CD14-positive monocyte (primary cell): ENCODE measurements at regions not wholly inside any gene's neighbourhood (a gene's known extent, or its start where the extent isn't known, plus 50 kb on each side); places are given as distances from the start of the nearest gene placed in this dataset.

ENCODE experiments used
- DNase-seq, 3 donors: peaks; one replicate each; pipeline ENCODE4 v3.0.0-alpha.2; 2011 to 2022
- H2AFZ ChIP-seq: 2 replicates; pipeline ENCODE4 v1.6.0; 2012; ENCODE audit warnings: mild to moderate bottlenecking, low read depth, low read length, inconsistent platforms; ENCODE audit not compliant: insufficient read depth, poor library complexity, severe bottlenecking
- H3K27ac ChIP-seq, 2 donors: 1 replicate in 1 of 2; 2 replicates in 1 of 2; pipeline ENCODE4 v1.5.1; 2012 to 2013; ENCODE audit warnings: low read length in 2 of 2, control low read depth in 1 of 2, inconsistent platforms in 1 of 2, low read depth in 1 of 2, mild to moderate bottlenecking in 1 of 2
- H3K27me3 ChIP-seq, 2 donors: one replicate each; pipeline versions ENCODE4 v1.6.0 to v1.6.1; 2011 to 2013; ENCODE audit warnings: low read length in 2 of 2; ENCODE audit not compliant: control insufficient read depth in 2 of 2, insufficient read depth in 2 of 2
- H3K36me3 ChIP-seq, 2 donors: replicated peaks in 1 of 2; 1 replicate in 1 of 2; 2 replicates in 1 of 2; pipeline versions ENCODE4 v1.5.1 to v1.6.1; 2012 to 2013; ENCODE audit warnings: low read length in 2 of 2, control low read depth in 1 of 2, inconsistent platforms in 1 of 2, mild to moderate bottlenecking in 1 of 2; ENCODE audit not compliant: insufficient read depth in 2 of 2, control insufficient read depth in 1 of 2
- H3K4me1 ChIP-seq, 2 donors: 1 replicate in 1 of 2; 2 replicates in 1 of 2; pipeline versions ENCODE4 v1.5.1 to v1.6.1; 2012 to 2013; ENCODE audit warnings: low read length in 2 of 2, control low read depth in 1 of 2, inconsistent platforms in 1 of 2, mild to moderate bottlenecking in 1 of 2, moderate library complexity in 1 of 2; ENCODE audit not compliant: insufficient read depth in 2 of 2, control insufficient read depth in 1 of 2
- H3K4me2 ChIP-seq: replicated peaks from 2 replicates; pipeline ENCODE3; 2012; ENCODE audit warnings: low read length, moderate library complexity, mild to moderate bottlenecking; ENCODE audit not compliant: poor library complexity, severe bottlenecking; ENCODE audit errors: extremely low read depth
- H3K4me3 ChIP-seq, 3 experiments: fragments of 200-600 bp in 1 of 3; sonication (generic) in 1 of 3; replicated peaks in 1 of 3; 1 replicate in 2 of 3; 2 replicates in 1 of 3; pipeline ENCODE4 v1.5.1; 2011 to 2013; ENCODE audit warnings: low read length in 3 of 3, mild to moderate bottlenecking in 3 of 3, control low read depth in 2 of 3, low read depth in 2 of 3, inconsistent platforms in 1 of 3, moderate library complexity in 1 of 3
- H3K79me2 ChIP-seq: 2 replicates; pipeline ENCODE4 v1.6.0; 2012; ENCODE audit warnings: mild to moderate bottlenecking, control low read depth, inconsistent platforms, low read length, moderate library complexity; ENCODE audit not compliant: insufficient read depth
- H3K9ac ChIP-seq: 2 replicates; pipeline ENCODE4 v1.6.0; 2017; ENCODE audit warnings: low read length, mild to moderate bottlenecking; ENCODE audit not compliant: insufficient read depth, poor library complexity, severe bottlenecking
- H3K9me3 ChIP-seq, 2 donors: replicated peaks in 1 of 2; 1 replicate in 1 of 2; 2 replicates in 1 of 2; pipeline versions ENCODE4 v1.5.1 to v1.6.1; 2012 to 2013; ENCODE audit warnings: low read length in 2 of 2, control low read depth in 1 of 2; ENCODE audit not compliant: control insufficient read depth in 1 of 2, insufficient read depth in 1 of 2
- H4K20me1 ChIP-seq: 2 replicates; pipeline ENCODE4 v1.6.0; 2012; ENCODE audit warnings: mild to moderate bottlenecking, low read length, control low read depth, moderate library complexity; ENCODE audit not compliant: insufficient read depth
- H3K27ac Mint-ChIP-seq, 7 donors: one replicate each; pipeline ENCODE4 v1.8.0; 2020; ENCODE audit warnings: mild to moderate bottlenecking in 7 of 7, mixed read lengths in 7 of 7, moderate library complexity in 6 of 7, inconsistent platforms in 2 of 7
- H3K27me3 Mint-ChIP-seq, 3 donors: one replicate each; pipeline ENCODE4 v1.8.0; 2021 to 2022; ENCODE audit warnings: low read depth in 3 of 3, mild to moderate bottlenecking in 3 of 3, mixed read lengths in 3 of 3, moderate library complexity in 3 of 3, inconsistent platforms in 1 of 3
- H3K36me3 Mint-ChIP-seq, 2 donors: one replicate each; pipeline ENCODE4 v1.8.0; 2020; ENCODE audit warnings: mixed read lengths in 2 of 2, inconsistent platforms in 1 of 2, mild to moderate bottlenecking in 1 of 2
- H3K4me1 Mint-ChIP-seq: one replicate; pipeline ENCODE4 v1.8.0; 2020; ENCODE audit warnings: mild to moderate bottlenecking, mixed read lengths
- H3K4me3 Mint-ChIP-seq, 2 donors: one replicate each; pipeline ENCODE4 v1.8.0; 2020; ENCODE audit warnings: mild to moderate bottlenecking in 2 of 2, mixed read lengths in 2 of 2, moderate library complexity in 1 of 2
- H3K9me3 Mint-ChIP-seq, 7 donors: one replicate each; pipeline ENCODE4 v1.8.0; 2020 to 2022; ENCODE audit warnings: mixed read lengths in 7 of 7, mild to moderate bottlenecking in 6 of 7, moderate library complexity in 6 of 7, inconsistent platforms in 2 of 7
- WGBS: methylation state at CpG from one replicate; pipeline ENCODE4 v1.1.5; 2013; ENCODE audit warnings: missing lambda C conversion rate; ENCODE audit not compliant: insufficient coverage; 5-methylcytosine and 5-hydroxymethylcytosine counted together
- intact Hi-C, 2 donors: fragments of 100-400 bp; cut with micrococcal nuclease; formaldehyde crosslinking; loops; one replicate each; pipeline versions ENCODE4 v1.15.0 to v1.15.1; 2023
- TF ChIP-seq, protein P1 (sequence below): fragments of 200-600 bp; IDR thresholded peaks from one replicate; pipeline ENCODE4 v1.8.0; 2022; ENCODE audit warnings: antibody characterized with exemption, mild to moderate bottlenecking

DNA sequence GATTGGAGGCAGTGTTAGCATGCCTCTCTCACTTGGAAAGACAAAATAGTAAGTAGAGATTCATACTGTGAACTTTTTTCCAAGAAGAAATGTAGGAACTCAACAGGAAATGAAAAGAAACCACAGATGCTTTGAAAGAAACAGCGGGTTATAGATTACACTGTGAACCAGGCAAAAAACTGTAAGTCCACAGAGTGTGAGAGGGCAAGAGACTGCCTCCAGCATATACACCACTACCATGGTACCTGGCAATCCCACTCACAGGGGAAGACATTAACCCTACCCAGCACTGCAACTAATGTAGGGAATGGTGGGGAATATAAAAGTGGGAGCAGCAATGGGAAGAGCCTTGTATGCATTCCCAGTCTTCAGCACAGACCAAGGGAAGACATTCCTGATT, 150.6 kb upstream of the GALNT5 start:
- H3K36me3 ChIP-seq, result no peaks in the 10 kb centered on the region
- H3K4me3 ChIP-seq, result no peak overlapping the region
- TF ChIP-seq, protein P1, sequence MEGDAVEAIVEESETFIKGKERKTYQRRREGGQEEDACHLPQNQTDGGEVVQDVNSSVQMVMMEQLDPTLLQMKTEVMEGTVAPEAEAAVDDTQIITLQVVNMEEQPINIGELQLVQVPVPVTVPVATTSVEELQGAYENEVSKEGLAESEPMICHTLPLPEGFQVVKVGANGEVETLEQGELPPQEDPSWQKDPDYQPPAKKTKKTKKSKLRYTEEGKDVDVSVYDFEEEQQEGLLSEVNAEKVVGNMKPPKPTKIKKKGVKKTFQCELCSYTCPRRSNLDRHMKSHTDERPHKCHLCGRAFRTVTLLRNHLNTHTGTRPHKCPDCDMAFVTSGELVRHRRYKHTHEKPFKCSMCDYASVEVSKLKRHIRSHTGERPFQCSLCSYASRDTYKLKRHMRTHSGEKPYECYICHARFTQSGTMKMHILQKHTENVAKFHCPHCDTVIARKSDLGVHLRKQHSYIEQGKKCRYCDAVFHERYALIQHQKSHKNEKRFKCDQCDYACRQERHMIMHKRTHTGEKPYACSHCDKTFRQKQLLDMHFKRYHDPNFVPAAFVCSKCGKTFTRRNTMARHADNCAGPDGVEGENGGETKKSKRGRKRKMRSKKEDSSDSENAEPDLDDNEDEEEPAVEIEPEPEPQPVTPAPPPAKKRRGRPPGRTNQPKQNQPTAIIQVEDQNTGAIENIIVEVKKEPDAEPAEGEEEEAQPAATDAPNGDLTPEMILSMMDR, result no peak
- Mint-ChIP-seq H3K27me3 (peaks cover 0 to 3% (median 0%) of the 10 kb centered on the region in 3 donors), H3K36me3 (no peaks in the 10 kb centered on the region), H3K27ac (no peak overlapping the region), H3K4me3 (no peak overlapping the region), H3K9me3 (peaks cover 4 to 23% (median 17%) of the 10 kb centered on the region in 7 donors), H3K4me1 (no peaks in the 10 kb centered on the region)
- no peak for DNase-seq
- no peak overlapping the region for H3K9ac ChIP-seq
- H3K9me3 ChIP-seq, result peaks cover 13 to 31% of the 10 kb centered on the region in 2 donors
- H2AFZ ChIP-seq, result no peak overlapping the region
- no peaks in the 10 kb centered on the region for H3K27me3 ChIP-seq
- H3K27ac ChIP-seq, result no peak overlapping the region
- intact Hi-C loops, result no loop called here
- no peak overlapping the region for H3K4me2 ChIP-seq
- 100% methylated on average over 1 of the region's 1 CpG for WGBS
- H4K20me1 ChIP-seq, result no peaks in the 10 kb centered on the region
- no peaks in the 10 kb centered on the region for H3K4me1 ChIP-seq
- no peaks in the 10 kb centered on the region for H3K79me2 ChIP-seq

DNA sequence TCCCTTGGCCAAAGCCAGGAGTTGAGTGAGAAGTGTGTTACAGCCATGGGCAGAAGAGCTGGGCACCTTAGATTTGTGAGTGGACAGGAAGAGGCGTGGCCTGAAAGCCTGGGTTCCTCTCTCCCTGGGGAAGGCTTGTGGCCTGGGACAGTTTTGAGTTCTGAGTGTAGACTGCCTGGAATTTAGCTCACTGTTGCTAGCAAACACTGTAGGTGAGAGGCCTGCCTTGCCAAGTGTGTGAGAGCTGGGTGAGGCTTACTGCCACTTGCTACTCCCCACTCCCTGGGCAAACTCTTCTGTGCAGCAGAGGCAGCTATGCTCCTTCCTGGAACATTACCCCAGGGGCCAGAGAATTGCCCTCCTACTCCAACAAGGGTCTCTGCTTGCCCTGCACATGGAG, 150.0 kb upstream of the GALNT5 start:
- no peak overlapping the region for H3K27ac Mint-ChIP-seq

More for the DNA sequence above, 150.0 kb upstream of the GALNT5 start:
- H3K36me3 ChIP-seq, result no peaks in the 10 kb centered on the region
- 71% methylated on average over 1 of the region's 1 CpG for WGBS
- H3K27me3 ChIP-seq, result no peaks in the 10 kb centered on the region
- TF ChIP-seq, protein P1, result no peak
- H3K9me3 Mint-ChIP-seq, result peaks cover 4 to 23% (median 14%) of the 10 kb centered on the region in 7 donors
- H3K4me1 Mint-ChIP-seq, result no peaks in the 10 kb centered on the region
- no peaks in the 10 kb centered on the region for H3K79me2 ChIP-seq
- peaks cover 0 to 2% (median 0%) of the 10 kb centered on the region in 3 donors for H3K27me3 Mint-ChIP-seq
- H3K4me2 ChIP-seq, result no peak overlapping the region
- no peak for DNase-seq
- H3K4me3 Mint-ChIP-seq, result no peak overlapping the region
- no peaks in the 10 kb centered on the region for H4K20me1 ChIP-seq
- no peak overlapping the region for H3K27ac ChIP-seq
- no peaks in the 10 kb centered on the region for H3K4me1 ChIP-seq
- intact Hi-C loops, result no loop called here
- no peaks in the 10 kb centered on the region for H3K36me3 Mint-ChIP-seq
- H2AFZ ChIP-seq, result no peak overlapping the region
- no peak overlapping the region for H3K9ac ChIP-seq
- no peak overlapping the region for H3K4me3 ChIP-seq
- peaks cover 13 to 29% of the 10 kb centered on the region in 2 donors for H3K9me3 ChIP-seq
